ENCODE measurements at regions not wholly inside any gene's neighbourhood (a gene's known extent, or its start where the extent isn't known, plus 50 kb on each side); places are given as distances from the start of the nearest gene placed in this dataset.

DNA sequence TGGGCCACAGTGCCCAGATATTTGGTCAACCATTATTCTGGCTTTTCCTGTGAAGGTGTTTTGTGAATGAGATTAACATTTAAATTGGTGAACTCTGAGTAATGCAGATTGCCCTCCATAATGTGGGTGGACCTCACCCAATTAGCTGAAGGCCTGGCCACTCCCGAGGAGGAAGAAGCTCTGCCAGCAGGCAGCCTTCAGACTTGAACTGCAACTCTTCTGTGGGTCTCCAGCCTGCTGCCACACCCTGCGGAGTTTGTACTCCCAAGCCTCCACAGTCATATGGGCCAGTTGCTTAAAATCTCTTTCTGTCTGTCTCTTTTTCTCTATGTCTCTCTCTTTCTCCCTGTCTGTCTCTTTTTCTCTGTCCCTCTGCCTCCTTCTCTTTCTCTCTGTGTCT is 262.7 kb downstream of the MYCN start:
- TF ChIP-seq, protein P1, sequence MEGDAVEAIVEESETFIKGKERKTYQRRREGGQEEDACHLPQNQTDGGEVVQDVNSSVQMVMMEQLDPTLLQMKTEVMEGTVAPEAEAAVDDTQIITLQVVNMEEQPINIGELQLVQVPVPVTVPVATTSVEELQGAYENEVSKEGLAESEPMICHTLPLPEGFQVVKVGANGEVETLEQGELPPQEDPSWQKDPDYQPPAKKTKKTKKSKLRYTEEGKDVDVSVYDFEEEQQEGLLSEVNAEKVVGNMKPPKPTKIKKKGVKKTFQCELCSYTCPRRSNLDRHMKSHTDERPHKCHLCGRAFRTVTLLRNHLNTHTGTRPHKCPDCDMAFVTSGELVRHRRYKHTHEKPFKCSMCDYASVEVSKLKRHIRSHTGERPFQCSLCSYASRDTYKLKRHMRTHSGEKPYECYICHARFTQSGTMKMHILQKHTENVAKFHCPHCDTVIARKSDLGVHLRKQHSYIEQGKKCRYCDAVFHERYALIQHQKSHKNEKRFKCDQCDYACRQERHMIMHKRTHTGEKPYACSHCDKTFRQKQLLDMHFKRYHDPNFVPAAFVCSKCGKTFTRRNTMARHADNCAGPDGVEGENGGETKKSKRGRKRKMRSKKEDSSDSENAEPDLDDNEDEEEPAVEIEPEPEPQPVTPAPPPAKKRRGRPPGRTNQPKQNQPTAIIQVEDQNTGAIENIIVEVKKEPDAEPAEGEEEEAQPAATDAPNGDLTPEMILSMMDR (IDR thresholded peaks at IDR 0.05), result no peak
- no peak for TF ChIP-seq POLR2A (IDR thresholded peaks at IDR 0.05)

Measured in thyroid gland (tissue), 4 donors.